HepG2 (cell line): ENCODE measurements at regions not wholly inside any gene's neighbourhood (a gene's known extent, or its start where the extent isn't known, plus 50 kb on each side); places are given as distances from the start of the nearest gene placed in this dataset.
"Not testable (repeated sequence)": the region's sequence is repeated elsewhere in the genome, so short reads cannot be mapped to it uniquely, and the experiment has no call there.

Source experiments
- BRCA1 ChIP-seq: sonication (generic); formaldehyde crosslinking; IDR thresholded peaks from 2 replicates; pipeline ENCODE4 v1.4.0; 2020; ENCODE audit warnings: missing genetic modification reagents
- CC2D1A ChIP-seq: sonication (generic); formaldehyde crosslinking; IDR thresholded peaks from 2 replicates; pipeline ENCODE4 v1.8.1; 2023; ENCODE audit warnings: mild to moderate bottlenecking, missing genetic modification reagents
- HDAC6 ChIP-seq: fragments of 200-600 bp; sonication (generic); IDR thresholded peaks from 2 replicates; pipeline ENCODE4 v1.7.0; 2017; ENCODE audit warnings: mild to moderate bottlenecking, antibody characterized with exemption, low read length, low read depth
- MAX ChIP-seq: IDR thresholded peaks from 2 replicates; pipeline ENCODE4 v1.6.1; 2012; ENCODE audit warnings: inconsistent platforms
- MYC ChIP-seq: sonication (generic); formaldehyde crosslinking; IDR thresholded peaks from 2 replicates; pipeline ENCODE4 v1.9.0; 2021; ENCODE audit warnings: missing genetic modification reagents, borderline replicate concordance
- POLR2AphosphoS5 ChIP-seq: IDR thresholded peaks from 2 replicates; pipeline ENCODE4 v1.6.1; 2012; ENCODE audit warnings: low read depth, low read length
- RNF2 ChIP-seq: fragments of 450-650 bp; conservative IDR thresholded peaks from 2 replicates; pipeline ENCODE4 v1.6.1; 2016; ENCODE audit warnings: low read depth
- SNRNP70 ChIP-seq: fragments of 200-400 bp; formaldehyde crosslinking; IDR thresholded peaks from 2 replicates; pipeline ENCODE4 v1.6.1; 2017; ENCODE audit warnings: mild to moderate bottlenecking, low read depth, low read length, moderate library complexity
- ZFP41 ChIP-seq: sonication (generic); formaldehyde crosslinking; IDR thresholded peaks from 2 replicates; pipeline ENCODE4 v1.4.0; 2020; ENCODE audit warnings: mild to moderate bottlenecking, missing genetic modification reagents, borderline replicate concordance
- ZNF30 ChIP-seq: sonication (generic); formaldehyde crosslinking; IDR thresholded peaks from 2 replicates; pipeline ENCODE4 v1.5.0; 2020; ENCODE audit warnings: mild to moderate bottlenecking, missing genetic modification reagents
- TF ChIP-seq, protein P1 (sequence below): sonication (generic); formaldehyde crosslinking; IDR thresholded peaks from 2 replicates; pipeline ENCODE4 v1.5.0; 2020; ENCODE audit warnings: mild to moderate bottlenecking, missing genetic modification reagents, moderate library complexity

- TF ChIP-seq RNF2; ZNF30 (CRISPR knock-in tag); CC2D1A (CRISPR knock-in tag); SNRNP70; MYC (CRISPR knock-in tag); HDAC6; BRCA1; POLR2AphosphoS5; MAX; ZFP41 (CRISPR knock-in tag): not testable (repeated sequence)
- TF ChIP-seq, protein P1, sequence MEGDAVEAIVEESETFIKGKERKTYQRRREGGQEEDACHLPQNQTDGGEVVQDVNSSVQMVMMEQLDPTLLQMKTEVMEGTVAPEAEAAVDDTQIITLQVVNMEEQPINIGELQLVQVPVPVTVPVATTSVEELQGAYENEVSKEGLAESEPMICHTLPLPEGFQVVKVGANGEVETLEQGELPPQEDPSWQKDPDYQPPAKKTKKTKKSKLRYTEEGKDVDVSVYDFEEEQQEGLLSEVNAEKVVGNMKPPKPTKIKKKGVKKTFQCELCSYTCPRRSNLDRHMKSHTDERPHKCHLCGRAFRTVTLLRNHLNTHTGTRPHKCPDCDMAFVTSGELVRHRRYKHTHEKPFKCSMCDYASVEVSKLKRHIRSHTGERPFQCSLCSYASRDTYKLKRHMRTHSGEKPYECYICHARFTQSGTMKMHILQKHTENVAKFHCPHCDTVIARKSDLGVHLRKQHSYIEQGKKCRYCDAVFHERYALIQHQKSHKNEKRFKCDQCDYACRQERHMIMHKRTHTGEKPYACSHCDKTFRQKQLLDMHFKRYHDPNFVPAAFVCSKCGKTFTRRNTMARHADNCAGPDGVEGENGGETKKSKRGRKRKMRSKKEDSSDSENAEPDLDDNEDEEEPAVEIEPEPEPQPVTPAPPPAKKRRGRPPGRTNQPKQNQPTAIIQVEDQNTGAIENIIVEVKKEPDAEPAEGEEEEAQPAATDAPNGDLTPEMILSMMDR (CRISPR knock-in tag), result not testable (repeated sequence)
Measured at GRCh38 chr4:9556076-9556475, 111.9 kb downstream of the DEFB131A start.
